ENCODE measurements at regions not wholly inside any gene's neighbourhood (a gene's known extent, or its start where the extent isn't known, plus 50 kb on each side); places are given as distances from the start of the nearest gene placed in this dataset.

- TF ChIP-seq CTCF (IDR thresholded peaks at IDR 0.05) = no peak
- ChIA-PET POLR2A (no interaction called here), CTCF (no interaction called here)
- ATAC-seq (no peak), DNase-seq (no peak)
- Mint-ChIP-seq H3K36me3 (ENCODE audit: low read depth) (no peaks in the 10 kb centered on the region), H3K9me3 (no peaks in the 10 kb centered on the region), H3K4me3 (no peak overlapping the region), H3K4me1 (ENCODE audit: low read depth) (no peaks in the 10 kb centered on the region), H3K27me3 (peaks cover 1% of the 10 kb centered on the region), H3K27ac (no peak overlapping the region)
- intact Hi-C loops (cut with micrococcal nuclease) = no loop called here
Observed at GRCh38 chr9:119795395-119795794, 426.2 kb upstream of the BRINP1 start.

- Mint-ChIP-seq H3K27ac (no peak overlapping the region), H3K27me3 (peaks cover 1% of the 10 kb centered on the region), H3K4me3 (no peak overlapping the region), H3K36me3 (ENCODE audit: low read depth) (no peaks in the 10 kb centered on the region), H3K9me3 (no peaks in the 10 kb centered on the region), H3K4me1 (ENCODE audit: low read depth) (no peaks in the 10 kb centered on the region)
- ChIA-PET CTCF (no interaction called here), POLR2A (no interaction called here)
- DNase-seq (no peak), ATAC-seq (no peak)
- intact Hi-C loops (cut with micrococcal nuclease) = no loop called here
- TF ChIP-seq CTCF (IDR thresholded peaks at IDR 0.05) = no peak
Observed at GRCh38 chr9:119794836-119795235, 425.6 kb upstream of the BRINP1 start.

GRCh38 chr9:119793218-119793617 is 424.0 kb upstream of the BRINP1 start:
- DNase-seq = no peak
- Mint-ChIP-seq H3K27ac (no peak overlapping the region), H3K36me3 (ENCODE audit: low read depth) (no peaks in the 10 kb centered on the region), H3K4me1 (ENCODE audit: low read depth) (no peaks in the 10 kb centered on the region), H3K4me3 (no peak overlapping the region), H3K9me3 (no peaks in the 10 kb centered on the region), H3K27me3 (no peaks in the 10 kb centered on the region)
- no peak for ATAC-seq
- no peak for TF ChIP-seq CTCF (IDR thresholded peaks at IDR 0.05)
- intact Hi-C loops (cut with micrococcal nuclease) = no loop called here
- CTCF ChIA-PET = no interaction called here
- POLR2A ChIA-PET = no interaction called here

GRCh38 chr9:119792242-119792641 is 423.0 kb upstream of the BRINP1 start:
- no peaks in the 10 kb centered on the region for H3K4me1 Mint-ChIP-seq (ENCODE audit: low read depth)
- intact Hi-C loops (cut with micrococcal nuclease) = no loop called here
- ATAC-seq (no peak), DNase-seq (no peak)
- H3K4me3 Mint-ChIP-seq = no peak overlapping the region
- ChIA-PET POLR2A (no interaction called here), CTCF (no interaction called here)
- no peak overlapping the region for H3K27ac Mint-ChIP-seq
- no peak for TF ChIP-seq CTCF (IDR thresholded peaks at IDR 0.05)
- H3K36me3 Mint-ChIP-seq (ENCODE audit: low read depth) = no peaks in the 10 kb centered on the region
- H3K9me3 Mint-ChIP-seq = no peaks in the 10 kb centered on the region
- peaks cover 1% of the 10 kb centered on the region for H3K27me3 Mint-ChIP-seq

- intact Hi-C loops (cut with micrococcal nuclease) = no loop called here
- TF ChIP-seq CTCF (IDR thresholded peaks at IDR 0.05) = no peak
- H3K27me3 Mint-ChIP-seq = peaks cover 1% of the 10 kb centered on the region
- POLR2A ChIA-PET = no interaction called here
- H3K27ac Mint-ChIP-seq = no peak overlapping the region
- CTCF ChIA-PET = no interaction called here
- DNase-seq (no peak), ATAC-seq (no peak)
- no peak overlapping the region for H3K4me3 Mint-ChIP-seq
- no peaks in the 10 kb centered on the region for H3K9me3 Mint-ChIP-seq
- no peaks in the 10 kb centered on the region for H3K4me1 Mint-ChIP-seq (ENCODE audit: low read depth)
- no peaks in the 10 kb centered on the region for H3K36me3 Mint-ChIP-seq (ENCODE audit: low read depth)
Observed at GRCh38 chr9:119789987-119790386, 420.8 kb upstream of the BRINP1 start.

Measured in activated CD8-positive, alpha-beta T cell treated with anti-CD3 and anti-CD28 coated beads for 36 hours (primary cell).